ENCODE measurements at regions not wholly inside any gene's neighbourhood (a gene's known extent, or its start where the extent isn't known, plus 50 kb on each side); places are given as distances from the start of the nearest gene placed in this dataset.

DNA sequence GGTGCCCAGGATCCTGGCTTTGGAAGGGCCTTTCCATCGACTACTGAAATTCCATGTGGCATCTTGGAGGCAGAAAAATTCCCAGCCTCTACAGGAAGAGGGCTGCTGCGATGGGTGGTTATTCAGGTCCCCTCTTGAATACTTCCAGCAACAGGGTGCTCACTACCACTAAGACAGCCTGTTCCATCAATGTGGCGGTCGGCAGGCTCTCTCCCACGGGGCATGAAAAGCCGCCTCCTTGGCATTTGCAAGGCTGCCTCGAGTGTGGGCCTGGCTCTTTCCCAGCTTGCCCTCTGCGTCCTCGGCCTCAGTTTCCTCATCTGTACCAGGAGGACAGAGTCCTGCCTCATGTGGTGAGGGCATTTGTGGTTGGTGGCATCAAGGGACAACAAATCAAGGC is 62.4 kb downstream of the ADRA2C start (continued):
- TF ChIP-seq ELF2 (CRISPR knock-in tag; IDR thresholded peaks at IDR 0.05): no peak
- no peak for TF ChIP-seq ZFX (CRISPR knock-in tag; IDR thresholded peaks at IDR 0.05)

- H3K9me3 ChIP-seq (replicated peaks; ENCODE audit: control insufficient read depth, insufficient read depth, low read depth, low read length): no peaks in the 10 kb centered on the region
- TF ChIP-seq CREBBP (IDR thresholded peaks at IDR 0.05; ENCODE audit: low read depth, low read length) (no peak), PTTG1 (tag; IDR thresholded peaks at IDR 0.05; ENCODE audit: low read depth) (no peak), HDAC6 (IDR thresholded peaks at IDR 0.05; ENCODE audit: low read depth, low read length) (no peak), TBL1XR1 (IDR thresholded peaks at IDR 0.05; ENCODE audit: low read length in 2 of 2) (no peak), PCBP1 (IDR thresholded peaks at IDR 0.05; ENCODE audit: low read depth, low read length, poor library complexity, severe bottlenecking) (no peak), GABPB1 (CRISPR knock-in tag; IDR thresholded peaks at IDR 0.05) (no peak), GATAD2A (IDR thresholded peaks at IDR 0.05) (no peak), CTCFL (IDR thresholded peaks at IDR 0.05; ENCODE audit: borderline replicate concordance, insufficient read depth, low read depth, low read length, poor library complexity, severe bottlenecking) (no peak), CBFB (CRISPR knock-in tag; IDR thresholded peaks at IDR 0.05) (no peak), MAFG (tag; conservative IDR thresholded peaks at IDR 0.05) (no peak), RBM25 (IDR thresholded peaks at IDR 0.05; ENCODE audit: low read depth, low read length, severe bottlenecking) (no peak)
- TF ChIP-seq, protein P1, sequence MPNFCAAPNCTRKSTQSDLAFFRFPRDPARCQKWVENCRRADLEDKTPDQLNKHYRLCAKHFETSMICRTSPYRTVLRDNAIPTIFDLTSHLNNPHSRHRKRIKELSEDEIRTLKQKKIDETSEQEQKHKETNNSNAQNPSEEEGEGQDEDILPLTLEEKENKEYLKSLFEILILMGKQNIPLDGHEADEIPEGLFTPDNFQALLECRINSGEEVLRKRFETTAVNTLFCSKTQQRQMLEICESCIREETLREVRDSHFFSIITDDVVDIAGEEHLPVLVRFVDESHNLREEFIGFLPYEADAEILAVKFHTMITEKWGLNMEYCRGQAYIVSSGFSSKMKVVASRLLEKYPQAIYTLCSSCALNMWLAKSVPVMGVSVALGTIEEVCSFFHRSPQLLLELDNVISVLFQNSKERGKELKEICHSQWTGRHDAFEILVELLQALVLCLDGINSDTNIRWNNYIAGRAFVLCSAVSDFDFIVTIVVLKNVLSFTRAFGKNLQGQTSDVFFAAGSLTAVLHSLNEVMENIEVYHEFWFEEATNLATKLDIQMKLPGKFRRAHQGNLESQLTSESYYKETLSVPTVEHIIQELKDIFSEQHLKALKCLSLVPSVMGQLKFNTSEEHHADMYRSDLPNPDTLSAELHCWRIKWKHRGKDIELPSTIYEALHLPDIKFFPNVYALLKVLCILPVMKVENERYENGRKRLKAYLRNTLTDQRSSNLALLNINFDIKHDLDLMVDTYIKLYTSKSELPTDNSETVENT (CRISPR knock-in tag; IDR thresholded peaks at IDR 0.05): no peak
- TF ChIP-seq, protein P2, sequence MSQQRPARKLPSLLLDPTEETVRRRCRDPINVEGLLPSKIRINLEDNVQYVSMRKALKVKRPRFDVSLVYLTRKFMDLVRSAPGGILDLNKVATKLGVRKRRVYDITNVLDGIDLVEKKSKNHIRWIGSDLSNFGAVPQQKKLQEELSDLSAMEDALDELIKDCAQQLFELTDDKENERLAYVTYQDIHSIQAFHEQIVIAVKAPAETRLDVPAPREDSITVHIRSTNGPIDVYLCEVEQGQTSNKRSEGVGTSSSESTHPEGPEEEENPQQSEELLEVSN (IDR thresholded peaks at IDR 0.05; ENCODE audit: borderline replicate concordance in 1 of 2, extremely low read depth in 1 of 2, insufficient read depth in 1 of 2, insufficient read length in 1 of 2, low read depth in 1 of 2, low read length in 1 of 2, poor library complexity in 1 of 2, severe bottlenecking in 1 of 2): no peak
Observed at GRCh38 chr4:3829211-3829955, 63.2 kb downstream of the ADRA2C start.

More at GRCh38 chr4:3829211-3829955, 63.2 kb downstream of the ADRA2C start:
- peaks cover 20 to 79% of the 10 kb centered on the region in 2 experiments; a peak in 4 of 5 replicates for H3K27me3 ChIP-seq (ENCODE audit: control insufficient read depth in 2 of 2, insufficient read depth in 2 of 2, low read length in 2 of 2)
- H3K27ac ChIP-seq (ENCODE audit: extremely low read depth, low read depth, low read length): no peak overlapping the region
- intact Hi-C loops (cut with micrococcal nuclease) (no loop called here), in situ Hi-C loops (cut with MboI) (no loop called here)
- BruUV-seq (replicated peaks): no TSS peak
- H3K4me2 ChIP-seq (ENCODE audit: insufficient read depth, low read length): no peak overlapping the region
- FAIRE-seq: no peak
- WGBS (ENCODE audit: insufficient coverage, low coverage, missing lambda C conversion rate): under 1% methylated on average over 20 of the region's 20 CpGs
- H3K4me3 ChIP-seq: no peak overlapping the region
- POLR2A ChIA-PET: interaction anchor here (0.6 kb wide), 1 partner anchor 12 kb away, joined by 3 read pairs; no protein-coding TSS in a partner anchor
- no peaks in the 10 kb centered on the region for H4K20me1 ChIP-seq (replicated peaks; ENCODE audit: control insufficient read depth, insufficient read depth, low read length)
- no peak for ATAC-seq
- no peaks in the 10 kb centered on the region for H3K36me3 ChIP-seq (ENCODE audit: control insufficient read depth, insufficient read depth, low read length)
- H3K9me1 ChIP-seq (ENCODE audit: control insufficient read depth, insufficient read depth, low read length): no peaks in the 10 kb centered on the region
- no peak overlapping the region for H2AFZ ChIP-seq (ENCODE audit: low read depth, low read length)
- DNase-seq (ENCODE audit: extremely low read depth in 1 of 4, low spot score in 3 of 4): no peak
- peaks cover 0 to 5% of the 10 kb centered on the region in 2 experiments; a peak in 1 of 5 replicates for H3K4me1 ChIP-seq (replicated peaks in 1 of 2; ENCODE audit: control insufficient read depth in 2 of 2, insufficient read depth in 2 of 2, low read length in 2 of 2)
- no peak overlapping the region for H3K9ac ChIP-seq (ENCODE audit: insufficient read depth in 1 of 2, low read depth in 2 of 2, low read length in 2 of 2)
- H3K79me2 ChIP-seq (ENCODE audit: control insufficient read depth, insufficient read depth, low read length): no peaks in the 10 kb centered on the region
- CTCF ChIA-PET (ENCODE audit: low intra/inter-chr PET ratio): no interaction called here

Data from K562 (cell line).